Activated CD8-positive, alpha-beta T cell treated with anti-CD3 and anti-CD28 coated beads for 36 hours (primary cell): ENCODE measurements at regions not wholly inside any gene's neighbourhood (a gene's known extent, or its start where the extent isn't known, plus 50 kb on each side); places are given as distances from the start of the nearest gene placed in this dataset.

ENCODE experiments used
- ATAC-seq: fragments of 200-7000 bp; cut with Tn5 transposase; one replicate; pipeline ENCODE4 v1.10.0; 2021; ENCODE audit warnings: mild to moderate bottlenecking, moderate library complexity
- CTCF ChIA-PET: fragments of 350-600 bp; sonication (Branson Sonifier 250); formaldehyde crosslinking; loops from one replicate; lab custom pipeline; 2021; ENCODE audit warnings: antibody characterized with exemption; lab: Charles Lee
- POLR2A ChIA-PET: fragments of 350-600 bp; sonication (Branson Sonifier 250); formaldehyde crosslinking; loops from one replicate; lab custom pipeline; 2021; ENCODE audit warnings: antibody characterized with exemption; lab: Charles Lee
- DNase-seq: peaks from one replicate; pipeline ENCODE4 v3.0.0-alpha.2; 2020
- H3K27ac Mint-ChIP-seq: one replicate; pipeline ENCODE4 v1.8.0; 2021; ENCODE audit warnings: mild to moderate bottlenecking, mixed read lengths
- H3K27me3 Mint-ChIP-seq: one replicate; pipeline ENCODE4 v1.8.0; 2021; ENCODE audit warnings: mixed read lengths
- H3K36me3 Mint-ChIP-seq: one replicate; pipeline ENCODE4 v1.8.0; 2021; ENCODE audit warnings: low read depth, mixed read lengths
- H3K4me1 Mint-ChIP-seq: one replicate; pipeline ENCODE4 v1.8.0; 2021; ENCODE audit warnings: low read depth, mixed read lengths
- H3K4me3 Mint-ChIP-seq: one replicate; pipeline ENCODE4 v1.8.0; 2021; ENCODE audit warnings: mild to moderate bottlenecking, moderate library complexity, mixed read lengths
- H3K9me3 Mint-ChIP-seq: one replicate; pipeline ENCODE4 v1.8.0; 2021; ENCODE audit warnings: mixed read lengths
- CTCF ChIP-seq: fragments of 200-600 bp; IDR thresholded peaks from one replicate; pipeline ENCODE4 v1.8.0; 2022; ENCODE audit warnings: antibody characterized with exemption, mild to moderate bottlenecking
- intact Hi-C: fragments of 100-400 bp; cut with micrococcal nuclease; formaldehyde crosslinking; loops from one replicate; pipeline ENCODE4 v1.10.0; 2022

DNA sequence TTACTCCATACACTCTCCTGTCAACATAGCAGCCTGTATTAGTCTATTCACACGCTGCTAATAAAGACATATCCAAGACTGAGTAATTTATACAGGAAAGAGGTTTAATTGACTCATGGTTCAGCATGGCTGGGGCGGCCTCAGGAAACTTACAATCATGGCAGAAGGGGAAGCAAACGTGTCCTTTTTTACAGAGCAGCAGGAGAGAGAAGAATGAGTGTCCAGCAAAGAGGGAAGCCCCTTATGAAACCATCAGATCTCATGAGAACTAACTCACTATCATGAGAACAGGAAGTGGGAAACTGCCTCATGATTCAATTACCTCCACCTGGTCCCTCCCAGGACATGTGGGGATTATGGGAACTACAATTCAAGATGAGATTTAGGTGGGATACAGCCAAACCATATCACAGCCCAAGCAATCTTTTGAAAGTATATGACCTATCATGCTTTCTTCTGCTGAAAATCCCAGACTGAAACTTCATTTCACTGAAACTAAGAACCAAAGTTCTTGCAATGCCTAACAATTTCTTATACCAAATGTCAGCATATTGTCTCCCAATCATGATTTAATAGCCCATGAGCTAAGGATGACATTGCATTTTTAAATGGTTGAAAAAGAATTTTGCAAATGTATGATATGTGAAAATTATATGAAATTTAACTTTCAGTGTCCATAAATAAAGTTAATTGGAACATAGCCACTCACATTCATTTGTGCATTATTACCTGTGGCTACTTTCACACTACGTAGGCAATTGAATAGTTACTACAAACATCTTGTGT, 686.8 kb upstream of the ZEB2 start:
- Mint-ChIP-seq H3K9me3 (peaks cover 7% of the 10 kb centered on the region), H3K36me3 (no peaks in the 10 kb centered on the region), H3K4me1 (no peaks in the 10 kb centered on the region), H3K27me3 (peaks cover 3% of the 10 kb centered on the region), H3K4me3 (no peak overlapping the region), H3K27ac (no peak overlapping the region)
- DNase-seq, result no peak
- POLR2A ChIA-PET, result no interaction called here
- CTCF ChIA-PET, result no interaction called here
- no peak for TF ChIP-seq CTCF
- intact Hi-C loops, result no loop called here
- ATAC-seq, result no peak

DNA sequence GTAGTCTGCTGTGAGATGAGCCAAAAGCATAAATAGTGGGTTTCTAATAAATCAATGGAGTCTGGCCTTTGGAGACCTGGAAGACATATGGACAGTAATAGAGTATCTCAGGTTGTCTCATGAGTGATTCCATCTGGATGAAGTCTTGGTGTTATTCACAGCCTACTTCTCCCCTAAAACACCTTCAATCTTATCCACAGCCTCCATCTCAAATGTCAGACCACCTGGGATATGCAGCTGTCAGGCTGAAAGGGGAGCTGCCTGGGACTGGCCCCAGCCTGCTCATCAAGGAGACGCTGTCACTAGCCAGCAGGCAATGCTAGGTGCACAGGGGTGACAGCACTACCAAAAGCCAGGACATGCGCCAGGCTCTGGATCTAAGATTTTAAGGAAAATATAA, 684.0 kb upstream of the ZEB2 start:
- H3K27ac Mint-ChIP-seq, result no peak overlapping the region
- ChIA-PET CTCF (no interaction called here), POLR2A (no interaction called here)
- no peaks in the 10 kb centered on the region for H3K4me1 Mint-ChIP-seq
- no peak for ATAC-seq
- no peak overlapping the region for H3K4me3 Mint-ChIP-seq
- TF ChIP-seq CTCF, result no peak
- intact Hi-C loops, result no loop called here
- no peaks in the 10 kb centered on the region for H3K9me3 Mint-ChIP-seq
- H3K27me3 Mint-ChIP-seq, result peaks cover 1% of the 10 kb centered on the region
- DNase-seq, result no peak
- no peaks in the 10 kb centered on the region for H3K36me3 Mint-ChIP-seq

DNA sequence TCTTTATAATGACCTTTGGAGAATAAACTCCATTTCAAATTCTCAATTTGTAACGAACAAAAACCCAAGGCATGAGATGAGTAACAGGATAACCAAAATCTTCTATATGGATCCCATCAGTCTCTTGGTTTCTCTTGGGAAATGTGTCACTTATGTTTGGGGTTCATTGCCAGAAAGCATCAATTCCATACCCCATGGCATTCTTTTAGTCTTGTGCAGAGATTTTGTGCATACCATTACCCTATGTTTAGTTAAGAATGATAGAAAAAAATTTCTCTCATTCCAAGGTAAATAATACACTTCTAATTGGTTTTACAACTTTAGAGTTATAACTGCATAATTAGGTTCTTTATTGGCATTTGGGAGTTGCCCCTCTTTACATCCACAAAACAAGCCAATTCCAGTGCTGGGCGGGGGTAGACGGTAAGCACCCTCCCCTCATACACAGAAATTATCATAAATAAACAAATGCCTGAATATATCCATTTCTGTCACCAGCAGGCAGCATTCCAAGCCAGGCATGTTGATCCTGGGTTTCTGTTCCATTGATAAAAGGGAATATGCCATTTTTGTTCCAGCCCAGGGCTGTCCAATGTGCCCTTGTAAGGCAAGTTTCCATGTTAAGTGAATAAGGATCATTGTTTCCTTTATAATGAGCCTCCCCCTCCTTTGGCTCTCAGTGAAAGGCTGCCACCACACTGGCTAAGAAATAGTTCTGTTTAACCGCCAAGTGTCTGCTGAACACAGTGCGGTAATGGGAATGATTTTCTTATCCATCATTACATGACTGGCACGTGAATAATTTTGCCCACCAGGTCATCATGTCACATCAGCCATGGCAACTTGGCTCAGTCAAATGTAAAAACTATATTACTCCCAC, 680.1 kb upstream of the ZEB2 start:
- intact Hi-C loops, result no loop called here
- no peak for ATAC-seq
- ChIA-PET POLR2A (no interaction called here), CTCF (no interaction called here)
- no peak for DNase-seq
- H3K27ac Mint-ChIP-seq, result no peak overlapping the region
- no peak for TF ChIP-seq CTCF
- H3K36me3 Mint-ChIP-seq, result no peaks in the 10 kb centered on the region
- H3K27me3 Mint-ChIP-seq, result no peaks in the 10 kb centered on the region
- H3K4me3 Mint-ChIP-seq, result no peak overlapping the region
- H3K4me1 Mint-ChIP-seq, result no peaks in the 10 kb centered on the region
- H3K9me3 Mint-ChIP-seq, result no peaks in the 10 kb centered on the region

GRCh38 chr2:145199042-145199441, 679.1 kb upstream of the ZEB2 start:
- Mint-ChIP-seq H3K27me3 (no peaks in the 10 kb centered on the region), H3K4me1 (no peaks in the 10 kb centered on the region), H3K27ac (no peak overlapping the region), H3K4me3 (no peak overlapping the region), H3K9me3 (no peaks in the 10 kb centered on the region), H3K36me3 (no peaks in the 10 kb centered on the region)
- CTCF ChIA-PET, result no interaction called here
- no peak for TF ChIP-seq CTCF
- DNase-seq, result no peak
- intact Hi-C loops, result no loop called here
- POLR2A ChIA-PET, result no interaction called here
- ATAC-seq, result no peak

GRCh38 chr2:145198555-145198954, 678.6 kb upstream of the ZEB2 start:
- H3K36me3 Mint-ChIP-seq, result no peaks in the 10 kb centered on the region
- ATAC-seq (no peak), DNase-seq (no peak)
- H3K27me3 Mint-ChIP-seq, result no peaks in the 10 kb centered on the region
- H3K4me1 Mint-ChIP-seq, result no peaks in the 10 kb centered on the region
- ChIA-PET POLR2A (no interaction called here), CTCF (no interaction called here)
- H3K27ac Mint-ChIP-seq, result no peak overlapping the region
- intact Hi-C loops, result no loop called here
- TF ChIP-seq CTCF, result no peak
- no peaks in the 10 kb centered on the region for H3K9me3 Mint-ChIP-seq
- H3K4me3 Mint-ChIP-seq, result no peak overlapping the region
